ENCODE measurements at regions not wholly inside any gene's neighbourhood (a gene's known extent, or its start where the extent isn't known, plus 50 kb on each side); places are given as distances from the start of the nearest gene placed in this dataset.

DNA sequence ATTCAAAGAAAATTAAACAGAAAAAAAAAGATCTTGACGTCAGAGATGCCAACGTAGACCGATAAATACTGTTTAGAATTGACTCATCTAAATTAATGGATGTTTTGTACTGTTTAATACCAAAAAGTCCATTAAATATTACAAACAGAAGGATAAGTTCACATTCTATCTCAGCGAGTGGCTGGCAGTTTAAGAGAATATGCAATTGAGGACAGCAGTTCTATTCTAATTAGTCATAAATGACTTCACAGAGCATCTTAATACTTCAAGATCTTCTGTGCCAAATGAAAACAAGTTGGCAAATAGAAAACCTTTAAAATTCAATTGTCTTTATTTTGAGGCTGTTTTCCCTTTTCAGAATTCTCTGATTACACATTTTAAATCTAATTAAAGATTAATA is 326.6 kb upstream of the NREP start:
- no peak for TF ChIP-seq EZH2 (IDR thresholded peaks at IDR 0.05; ENCODE audit: low read depth, unreplicated experiment)
- TF ChIP-seq, protein P1, sequence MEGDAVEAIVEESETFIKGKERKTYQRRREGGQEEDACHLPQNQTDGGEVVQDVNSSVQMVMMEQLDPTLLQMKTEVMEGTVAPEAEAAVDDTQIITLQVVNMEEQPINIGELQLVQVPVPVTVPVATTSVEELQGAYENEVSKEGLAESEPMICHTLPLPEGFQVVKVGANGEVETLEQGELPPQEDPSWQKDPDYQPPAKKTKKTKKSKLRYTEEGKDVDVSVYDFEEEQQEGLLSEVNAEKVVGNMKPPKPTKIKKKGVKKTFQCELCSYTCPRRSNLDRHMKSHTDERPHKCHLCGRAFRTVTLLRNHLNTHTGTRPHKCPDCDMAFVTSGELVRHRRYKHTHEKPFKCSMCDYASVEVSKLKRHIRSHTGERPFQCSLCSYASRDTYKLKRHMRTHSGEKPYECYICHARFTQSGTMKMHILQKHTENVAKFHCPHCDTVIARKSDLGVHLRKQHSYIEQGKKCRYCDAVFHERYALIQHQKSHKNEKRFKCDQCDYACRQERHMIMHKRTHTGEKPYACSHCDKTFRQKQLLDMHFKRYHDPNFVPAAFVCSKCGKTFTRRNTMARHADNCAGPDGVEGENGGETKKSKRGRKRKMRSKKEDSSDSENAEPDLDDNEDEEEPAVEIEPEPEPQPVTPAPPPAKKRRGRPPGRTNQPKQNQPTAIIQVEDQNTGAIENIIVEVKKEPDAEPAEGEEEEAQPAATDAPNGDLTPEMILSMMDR (conservative IDR thresholded peaks at IDR 0.05; ENCODE audit: low read depth in 2 of 2), result no peak
- TF ChIP-seq, protein P2, sequence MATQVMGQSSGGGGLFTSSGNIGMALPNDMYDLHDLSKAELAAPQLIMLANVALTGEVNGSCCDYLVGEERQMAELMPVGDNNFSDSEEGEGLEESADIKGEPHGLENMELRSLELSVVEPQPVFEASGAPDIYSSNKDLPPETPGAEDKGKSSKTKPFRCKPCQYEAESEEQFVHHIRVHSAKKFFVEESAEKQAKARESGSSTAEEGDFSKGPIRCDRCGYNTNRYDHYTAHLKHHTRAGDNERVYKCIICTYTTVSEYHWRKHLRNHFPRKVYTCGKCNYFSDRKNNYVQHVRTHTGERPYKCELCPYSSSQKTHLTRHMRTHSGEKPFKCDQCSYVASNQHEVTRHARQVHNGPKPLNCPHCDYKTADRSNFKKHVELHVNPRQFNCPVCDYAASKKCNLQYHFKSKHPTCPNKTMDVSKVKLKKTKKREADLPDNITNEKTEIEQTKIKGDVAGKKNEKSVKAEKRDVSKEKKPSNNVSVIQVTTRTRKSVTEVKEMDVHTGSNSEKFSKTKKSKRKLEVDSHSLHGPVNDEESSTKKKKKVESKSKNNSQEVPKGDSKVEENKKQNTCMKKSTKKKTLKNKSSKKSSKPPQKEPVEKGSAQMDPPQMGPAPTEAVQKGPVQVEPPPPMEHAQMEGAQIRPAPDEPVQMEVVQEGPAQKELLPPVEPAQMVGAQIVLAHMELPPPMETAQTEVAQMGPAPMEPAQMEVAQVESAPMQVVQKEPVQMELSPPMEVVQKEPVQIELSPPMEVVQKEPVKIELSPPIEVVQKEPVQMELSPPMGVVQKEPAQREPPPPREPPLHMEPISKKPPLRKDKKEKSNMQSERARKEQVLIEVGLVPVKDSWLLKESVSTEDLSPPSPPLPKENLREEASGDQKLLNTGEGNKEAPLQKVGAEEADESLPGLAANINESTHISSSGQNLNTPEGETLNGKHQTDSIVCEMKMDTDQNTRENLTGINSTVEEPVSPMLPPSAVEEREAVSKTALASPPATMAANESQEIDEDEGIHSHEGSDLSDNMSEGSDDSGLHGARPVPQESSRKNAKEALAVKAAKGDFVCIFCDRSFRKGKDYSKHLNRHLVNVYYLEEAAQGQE (IDR thresholded peaks at IDR 0.05; ENCODE audit: unreplicated experiment), result no peak
- TF ChIP-seq, protein P3, sequence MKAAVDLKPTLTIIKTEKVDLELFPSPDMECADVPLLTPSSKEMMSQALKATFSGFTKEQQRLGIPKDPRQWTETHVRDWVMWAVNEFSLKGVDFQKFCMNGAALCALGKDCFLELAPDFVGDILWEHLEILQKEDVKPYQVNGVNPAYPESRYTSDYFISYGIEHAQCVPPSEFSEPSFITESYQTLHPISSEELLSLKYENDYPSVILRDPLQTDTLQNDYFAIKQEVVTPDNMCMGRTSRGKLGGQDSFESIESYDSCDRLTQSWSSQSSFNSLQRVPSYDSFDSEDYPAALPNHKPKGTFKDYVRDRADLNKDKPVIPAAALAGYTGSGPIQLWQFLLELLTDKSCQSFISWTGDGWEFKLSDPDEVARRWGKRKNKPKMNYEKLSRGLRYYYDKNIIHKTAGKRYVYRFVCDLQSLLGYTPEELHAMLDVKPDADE (IDR thresholded peaks at IDR 0.05), result no peak
- no peak for TF ChIP-seq POLR2AphosphoS5 (IDR thresholded peaks at IDR 0.05; ENCODE audit: low read depth)
- no peak for TF ChIP-seq EZH2phosphoT487 (IDR thresholded peaks at IDR 0.05; ENCODE audit: unreplicated experiment)
- no peak for TF ChIP-seq CREB1 (CRISPR knock-in tag; IDR thresholded peaks at IDR 0.05; ENCODE audit: low read depth)
- TF ChIP-seq STAT1 (IDR thresholded peaks at IDR 0.05; ENCODE audit: unreplicated experiment), result no peak
- no peak for TF ChIP-seq ZNF114 (CRISPR knock-in tag; IDR thresholded peaks at IDR 0.05)
- no peak for TF ChIP-seq JUNB (IDR thresholded peaks at IDR 0.05; ENCODE audit: unreplicated experiment)

Data from GM23338 (cell line).